ENCODE measurements at regions not wholly inside any gene's neighbourhood (a gene's known extent, or its start where the extent isn't known, plus 50 kb on each side); places are given as distances from the start of the nearest gene placed in this dataset.

GRCh38 chr16:19940195-19940594 is 55.5 kb upstream of the GPRC5B start:
- no peak for ATAC-seq
- H3K4me3 ChIP-seq (replicated peaks in 1 of 2; ENCODE audit: low read depth in 1 of 2, low read length in 2 of 2): no peak overlapping the region
- no peak overlapping the region for H3K9ac ChIP-seq (ENCODE audit: low read length)
- no peak for DNase-seq (ENCODE audit: low read depth, low spot score)
- no peak overlapping the region for H2AFZ ChIP-seq (ENCODE audit: low read depth, low read length, poor library complexity, severe bottlenecking)
- H4K20me1 ChIP-seq (ENCODE audit: insufficient read depth): no peaks in the 10 kb centered on the region
- ChIA-PET POLR2A (no interaction called here), RAD21 (ENCODE audit: low non-redundant PET in 1 of 2, low total read pairs in 2 of 2, uncharacterized antibody in 2 of 2, unreplicated experiment in 2 of 2) (no interaction called here), CTCF (no interaction called here)
- no peaks in the 10 kb centered on the region for H3K4me1 ChIP-seq (ENCODE audit: control insufficient read depth in 1 of 2, insufficient read depth in 2 of 2, low read length in 2 of 2)
- TF ChIP-seq RAD21 (IDR thresholded peaks at IDR 0.05; ENCODE audit: low read depth): no peak
- TF ChIP-seq, protein P1, sequence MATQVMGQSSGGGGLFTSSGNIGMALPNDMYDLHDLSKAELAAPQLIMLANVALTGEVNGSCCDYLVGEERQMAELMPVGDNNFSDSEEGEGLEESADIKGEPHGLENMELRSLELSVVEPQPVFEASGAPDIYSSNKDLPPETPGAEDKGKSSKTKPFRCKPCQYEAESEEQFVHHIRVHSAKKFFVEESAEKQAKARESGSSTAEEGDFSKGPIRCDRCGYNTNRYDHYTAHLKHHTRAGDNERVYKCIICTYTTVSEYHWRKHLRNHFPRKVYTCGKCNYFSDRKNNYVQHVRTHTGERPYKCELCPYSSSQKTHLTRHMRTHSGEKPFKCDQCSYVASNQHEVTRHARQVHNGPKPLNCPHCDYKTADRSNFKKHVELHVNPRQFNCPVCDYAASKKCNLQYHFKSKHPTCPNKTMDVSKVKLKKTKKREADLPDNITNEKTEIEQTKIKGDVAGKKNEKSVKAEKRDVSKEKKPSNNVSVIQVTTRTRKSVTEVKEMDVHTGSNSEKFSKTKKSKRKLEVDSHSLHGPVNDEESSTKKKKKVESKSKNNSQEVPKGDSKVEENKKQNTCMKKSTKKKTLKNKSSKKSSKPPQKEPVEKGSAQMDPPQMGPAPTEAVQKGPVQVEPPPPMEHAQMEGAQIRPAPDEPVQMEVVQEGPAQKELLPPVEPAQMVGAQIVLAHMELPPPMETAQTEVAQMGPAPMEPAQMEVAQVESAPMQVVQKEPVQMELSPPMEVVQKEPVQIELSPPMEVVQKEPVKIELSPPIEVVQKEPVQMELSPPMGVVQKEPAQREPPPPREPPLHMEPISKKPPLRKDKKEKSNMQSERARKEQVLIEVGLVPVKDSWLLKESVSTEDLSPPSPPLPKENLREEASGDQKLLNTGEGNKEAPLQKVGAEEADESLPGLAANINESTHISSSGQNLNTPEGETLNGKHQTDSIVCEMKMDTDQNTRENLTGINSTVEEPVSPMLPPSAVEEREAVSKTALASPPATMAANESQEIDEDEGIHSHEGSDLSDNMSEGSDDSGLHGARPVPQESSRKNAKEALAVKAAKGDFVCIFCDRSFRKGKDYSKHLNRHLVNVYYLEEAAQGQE (IDR thresholded peaks at IDR 0.05; ENCODE audit: low read depth): no peak
- no peak for TF ChIP-seq EGR1 (IDR thresholded peaks at IDR 0.05; ENCODE audit: low read depth)
- TF ChIP-seq CEBPB (IDR thresholded peaks at IDR 0.05; ENCODE audit: low read depth): no peak
- no peak for TF ChIP-seq ZNF274 (IDR thresholded peaks at IDR 0.05; ENCODE audit: low read depth, low read length)
- TF ChIP-seq SP1 (IDR thresholded peaks at IDR 0.05; ENCODE audit: low read depth): no peak
- TF ChIP-seq, protein P2, sequence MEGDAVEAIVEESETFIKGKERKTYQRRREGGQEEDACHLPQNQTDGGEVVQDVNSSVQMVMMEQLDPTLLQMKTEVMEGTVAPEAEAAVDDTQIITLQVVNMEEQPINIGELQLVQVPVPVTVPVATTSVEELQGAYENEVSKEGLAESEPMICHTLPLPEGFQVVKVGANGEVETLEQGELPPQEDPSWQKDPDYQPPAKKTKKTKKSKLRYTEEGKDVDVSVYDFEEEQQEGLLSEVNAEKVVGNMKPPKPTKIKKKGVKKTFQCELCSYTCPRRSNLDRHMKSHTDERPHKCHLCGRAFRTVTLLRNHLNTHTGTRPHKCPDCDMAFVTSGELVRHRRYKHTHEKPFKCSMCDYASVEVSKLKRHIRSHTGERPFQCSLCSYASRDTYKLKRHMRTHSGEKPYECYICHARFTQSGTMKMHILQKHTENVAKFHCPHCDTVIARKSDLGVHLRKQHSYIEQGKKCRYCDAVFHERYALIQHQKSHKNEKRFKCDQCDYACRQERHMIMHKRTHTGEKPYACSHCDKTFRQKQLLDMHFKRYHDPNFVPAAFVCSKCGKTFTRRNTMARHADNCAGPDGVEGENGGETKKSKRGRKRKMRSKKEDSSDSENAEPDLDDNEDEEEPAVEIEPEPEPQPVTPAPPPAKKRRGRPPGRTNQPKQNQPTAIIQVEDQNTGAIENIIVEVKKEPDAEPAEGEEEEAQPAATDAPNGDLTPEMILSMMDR (IDR thresholded peaks at IDR 0.05 in 2 of 3, conservative IDR thresholded peaks at IDR 0.05 in 1 of 3; ENCODE audit: borderline replicate concordance in 1 of 3, insufficient read depth in 1 of 3, low read depth in 2 of 3, low read length in 2 of 3): no peak
- no peak for TF ChIP-seq CBX3 (IDR thresholded peaks at IDR 0.05; ENCODE audit: low read depth)
- no peak overlapping the region for H3K27ac ChIP-seq (ENCODE audit: low read depth, low read length)
- intact Hi-C loops (cut with micrococcal nuclease): no loop called here
- H3K4me2 ChIP-seq (ENCODE audit: low read length): no peak overlapping the region
- H3K9me3 ChIP-seq (ENCODE audit: control insufficient read depth in 1 of 2, insufficient read depth in 1 of 2, low read depth in 1 of 2, low read length in 2 of 2): no peaks in the 10 kb centered on the region
- no peaks in the 10 kb centered on the region for H3K36me3 ChIP-seq (ENCODE audit: control insufficient read depth in 1 of 2, insufficient read depth in 2 of 2, low read length in 2 of 2)
- H3K79me2 ChIP-seq (ENCODE audit: insufficient read depth, low read length): no peaks in the 10 kb centered on the region
- H3K27me3 ChIP-seq (ENCODE audit: insufficient read depth, low read length): no peaks in the 10 kb centered on the region
- no TSS peak for BruUV-seq (replicated peaks)
- H3K9me2 ChIP-seq (ENCODE audit: insufficient read depth): no peaks in the 10 kb centered on the region

Measured in HCT116 (cell line).